Erythroblast (primary cell): ENCODE measurements at regions not wholly inside any gene's neighbourhood (a gene's known extent, or its start where the extent isn't known, plus 50 kb on each side); places are given as distances from the start of the nearest gene placed in this dataset.
"Not testable (repeated sequence)": the region's sequence is repeated elsewhere in the genome, so short reads cannot be mapped to it uniquely, and the experiment has no call there.

Experiments
- DNase-seq, 2 experiments: peaks; one replicate each; lab custom pipeline; 2025; lab: John Stamatoyannopoulos, UW
- GATA1 ChIP-seq: IDR thresholded peaks from 2 replicates; pipeline ENCODE4 v1.6.1; 2011; ENCODE audit warnings: low read depth, mild to moderate bottlenecking, control low read depth, low read length, moderate library complexity
- POLR2A ChIP-seq: IDR thresholded peaks from 2 replicates; pipeline ENCODE4 v1.6.1; 2011; ENCODE audit warnings: mild to moderate bottlenecking, low read length

DNA sequence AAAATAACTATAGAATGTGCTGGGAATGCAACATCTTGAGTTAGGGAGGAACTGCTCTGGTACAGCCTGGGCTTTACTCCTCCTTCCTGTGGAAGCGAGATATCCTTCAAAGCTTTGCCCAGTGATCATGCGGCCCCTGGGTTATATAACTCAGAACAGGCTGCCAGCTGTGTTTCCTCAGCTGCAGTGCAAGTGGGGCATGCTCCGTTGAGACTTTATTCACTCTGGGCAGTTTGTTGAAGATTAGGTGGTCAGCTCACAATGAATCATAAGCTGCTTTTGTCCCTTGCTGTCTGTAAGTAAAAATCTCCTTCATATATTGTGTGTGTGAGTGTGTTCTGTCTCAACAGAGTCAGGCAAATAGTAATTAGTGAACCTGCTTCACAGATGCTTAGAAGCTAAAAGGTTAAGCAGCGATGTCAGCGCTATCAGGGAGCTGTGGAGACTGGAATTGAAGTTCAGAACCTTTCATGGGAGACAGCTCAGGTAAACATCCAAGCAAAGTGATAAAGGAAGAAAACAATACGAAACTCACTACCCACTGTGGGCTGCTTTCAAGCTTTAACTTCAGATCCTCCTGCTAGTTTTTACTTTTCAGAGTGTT is 688.4 kb downstream of the HTR1B start:
- TF ChIP-seq POLR2A (no peak), GATA1 (no peak)
- DNase-seq = no peak

DNA sequence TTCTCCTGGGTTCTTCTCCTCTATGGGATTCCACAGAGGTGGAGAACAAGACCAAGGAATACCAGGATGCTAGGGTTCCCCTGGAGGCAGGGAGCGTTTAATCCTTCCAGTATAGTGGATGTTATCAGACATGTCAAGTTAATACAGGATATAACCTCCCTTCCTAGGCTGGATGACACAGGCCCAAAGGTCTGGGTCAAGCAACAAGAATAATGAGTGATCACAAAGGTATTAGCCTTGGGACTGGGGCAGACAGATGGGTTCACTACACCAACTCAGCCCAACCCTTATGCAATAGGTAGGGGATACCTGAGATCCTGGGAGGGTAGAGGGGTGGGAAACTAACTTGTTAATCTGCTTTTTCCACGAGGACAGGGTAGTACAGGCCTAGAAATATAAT is 690.3 kb downstream of the HTR1B start:
- DNase-seq = no peak
- no peak for TF ChIP-seq GATA1
- TF ChIP-seq POLR2A = no peak

DNA sequence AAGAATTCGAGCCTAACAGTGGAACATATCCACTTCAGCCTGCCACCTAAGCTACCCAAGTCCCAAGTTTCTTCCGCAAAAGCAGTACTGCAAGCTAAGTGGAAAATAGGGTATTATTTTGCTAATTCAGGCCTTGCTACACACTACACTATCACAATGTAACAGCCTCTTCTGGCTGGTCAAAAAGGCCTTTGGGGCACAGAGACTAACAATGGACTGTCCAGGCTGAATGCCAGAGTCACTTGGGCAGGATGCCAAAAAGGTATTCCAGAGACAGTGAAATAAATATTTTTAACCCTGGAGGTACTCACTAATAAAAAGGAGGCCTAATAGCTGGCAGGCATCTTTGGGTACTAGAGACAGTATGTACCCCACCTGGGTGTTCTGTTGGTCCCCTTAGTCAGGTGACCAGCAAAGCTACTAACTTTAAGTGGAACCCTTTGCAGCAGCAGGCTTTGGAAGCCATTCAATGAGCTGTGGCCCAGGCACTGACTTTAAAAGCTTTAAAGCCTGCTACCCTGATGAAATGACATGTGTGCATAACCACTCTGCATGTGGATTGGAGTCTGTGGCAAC is 692.1 kb downstream of the HTR1B start:
- no peak for DNase-seq
- no peak for TF ChIP-seq GATA1
- TF ChIP-seq POLR2A = no peak

DNA sequence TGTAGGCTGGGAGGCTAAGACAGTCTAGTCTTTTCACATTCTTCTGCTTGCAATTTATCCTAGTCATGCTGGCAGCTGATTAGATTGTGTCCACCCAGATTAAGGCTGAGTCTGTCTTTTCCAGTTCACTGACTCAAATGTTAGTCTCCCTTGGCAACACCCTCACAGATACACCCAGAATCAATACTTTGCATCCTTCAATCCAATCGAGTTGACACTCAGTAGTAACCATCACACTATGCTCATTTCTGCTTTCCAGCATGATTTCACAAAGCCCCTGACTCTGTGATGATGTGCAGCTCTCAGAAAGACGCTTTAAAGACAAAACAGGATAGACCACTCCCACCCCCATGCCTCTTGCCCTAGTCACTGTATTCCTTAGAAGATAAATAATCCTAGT is 693.0 kb downstream of the HTR1B start:
- TF ChIP-seq POLR2A (no peak), GATA1 (no peak)
- DNase-seq = no peak

DNA sequence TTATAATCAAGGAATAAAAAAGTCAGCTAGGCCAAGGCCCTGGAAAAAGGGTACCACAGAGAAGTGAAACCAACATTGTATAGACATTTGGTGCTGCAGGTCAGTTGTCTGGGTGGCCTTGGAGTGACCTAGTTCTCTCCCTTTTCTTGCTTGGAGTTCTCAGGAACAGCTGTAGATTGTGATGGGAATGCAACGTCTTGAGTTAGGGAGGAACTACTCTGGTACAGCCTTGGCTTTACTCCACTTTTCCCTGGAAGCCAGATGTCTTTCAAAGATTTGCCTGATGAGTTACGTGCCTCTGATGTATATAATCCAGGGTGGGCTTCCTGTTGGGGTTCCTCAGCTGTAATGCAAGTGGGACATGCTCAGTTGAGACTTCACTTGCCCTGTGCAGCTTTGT is 694.7 kb downstream of the HTR1B start:
- TF ChIP-seq GATA1 = no peak
- TF ChIP-seq POLR2A = no peak
- DNase-seq = no peak

DNA sequence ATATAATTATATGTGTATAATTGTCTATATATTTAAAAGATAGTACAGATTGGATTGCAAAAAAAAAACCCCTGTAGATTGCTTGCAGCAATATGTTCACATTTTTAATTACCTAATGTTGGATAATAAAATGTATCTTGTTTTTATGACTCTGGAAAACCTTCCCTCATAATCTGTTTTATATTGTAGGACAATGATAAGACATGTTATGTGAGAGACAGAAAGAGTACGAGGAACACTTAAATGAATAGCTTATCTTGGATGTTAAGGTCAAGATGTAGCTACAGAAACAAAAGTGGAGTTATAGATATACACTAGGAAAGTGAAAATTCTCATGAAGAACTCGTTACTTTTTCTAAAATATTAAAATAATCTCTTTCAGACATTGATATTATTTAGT is 691.6 kb upstream of the IMPG1 start:
- TF ChIP-seq GATA1 = no peak
- no peak for TF ChIP-seq POLR2A
- no peak for DNase-seq

DNA sequence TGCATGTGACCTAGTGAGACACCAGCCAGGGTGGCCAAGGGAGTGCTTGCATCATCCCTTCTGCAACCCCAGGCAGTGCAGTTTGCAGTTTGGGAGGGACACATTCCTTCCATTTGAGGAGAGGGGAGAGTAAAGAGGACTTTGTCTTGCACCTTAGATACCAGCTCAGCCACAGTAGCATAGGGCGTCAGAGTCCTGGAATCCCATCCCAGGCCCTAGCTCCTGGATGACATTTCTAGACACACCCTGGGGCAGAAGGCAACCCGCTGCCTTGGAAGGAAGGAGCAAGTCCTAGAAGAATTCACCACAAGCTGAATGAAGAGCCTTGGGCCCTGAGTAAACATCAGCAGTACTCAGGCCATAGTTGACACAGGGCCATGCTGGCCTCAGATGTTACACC is 680.4 kb upstream of the IMPG1 start:
- TF ChIP-seq POLR2A (no peak), GATA1 (no peak)
- DNase-seq = no peak

DNA sequence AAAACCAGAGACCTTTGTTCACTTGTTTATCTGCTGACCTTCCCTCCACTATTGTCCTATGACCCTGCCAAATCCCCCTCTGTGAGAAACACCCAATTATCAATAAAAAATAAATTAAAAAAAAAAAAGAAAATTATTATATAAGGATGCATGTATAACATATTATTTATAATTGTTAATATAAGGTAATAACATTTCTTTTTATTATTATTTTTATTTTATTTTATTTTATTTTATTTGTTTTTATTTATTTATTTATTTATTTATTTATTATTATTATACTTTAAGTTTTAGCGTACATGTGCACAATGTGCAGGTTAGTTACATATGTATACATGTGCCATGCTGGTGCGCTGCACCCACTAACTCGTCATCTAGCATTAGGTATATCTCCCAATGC is 672.9 kb upstream of the IMPG1 start:
- not testable (repeated sequence) for DNase-seq

DNA sequence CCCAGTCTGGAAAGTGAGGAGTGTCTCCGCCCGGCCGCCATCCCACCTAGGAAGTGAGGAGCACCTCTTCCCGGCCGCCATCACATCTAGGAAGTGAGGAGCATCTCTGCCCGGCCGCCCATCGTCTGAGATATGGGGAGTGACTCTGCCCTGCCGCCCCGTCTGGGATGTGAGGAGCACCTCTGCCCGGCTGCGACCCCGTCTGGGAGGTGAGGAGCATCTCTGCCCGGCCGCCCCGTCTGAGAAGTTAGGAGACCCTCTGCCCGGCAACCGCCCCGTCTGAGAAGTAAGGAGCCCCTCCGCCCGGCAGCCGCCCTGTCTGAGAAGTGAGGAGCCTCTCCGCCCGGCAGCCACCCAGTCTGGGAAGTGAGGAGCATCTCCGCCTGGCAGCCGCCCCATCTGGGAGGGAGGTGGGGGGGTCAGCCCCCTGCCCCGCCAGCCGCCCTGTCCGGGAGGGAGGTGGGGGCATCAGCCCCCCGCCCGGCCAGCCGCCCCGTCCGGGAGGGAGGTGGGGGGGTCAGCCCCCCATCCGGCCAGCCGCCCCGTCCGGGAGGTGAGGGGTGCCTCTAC is 671.8 kb upstream of the IMPG1 start:
- not testable (repeated sequence) for DNase-seq

DNA sequence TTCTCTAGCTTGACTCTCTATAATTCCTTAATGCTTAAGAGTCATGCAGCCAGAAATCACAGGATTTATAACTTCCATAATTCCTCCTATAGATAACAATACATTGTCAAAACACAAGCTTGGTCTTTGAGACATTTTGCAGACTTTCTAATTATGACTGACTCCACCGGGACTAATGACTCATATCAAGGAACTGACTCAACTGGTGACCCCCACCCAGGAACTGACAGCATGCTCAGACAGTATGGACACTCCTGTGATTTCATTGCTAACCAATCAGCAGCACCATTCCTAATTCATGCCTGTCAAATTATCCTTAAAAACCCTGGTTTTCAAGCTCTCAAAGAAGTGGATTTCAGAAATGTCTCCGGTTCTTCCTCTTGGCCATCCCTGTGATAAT is 670.5 kb upstream of the IMPG1 start:
- TF ChIP-seq POLR2A (no peak), GATA1 (no peak)
- no peak for DNase-seq

DNA sequence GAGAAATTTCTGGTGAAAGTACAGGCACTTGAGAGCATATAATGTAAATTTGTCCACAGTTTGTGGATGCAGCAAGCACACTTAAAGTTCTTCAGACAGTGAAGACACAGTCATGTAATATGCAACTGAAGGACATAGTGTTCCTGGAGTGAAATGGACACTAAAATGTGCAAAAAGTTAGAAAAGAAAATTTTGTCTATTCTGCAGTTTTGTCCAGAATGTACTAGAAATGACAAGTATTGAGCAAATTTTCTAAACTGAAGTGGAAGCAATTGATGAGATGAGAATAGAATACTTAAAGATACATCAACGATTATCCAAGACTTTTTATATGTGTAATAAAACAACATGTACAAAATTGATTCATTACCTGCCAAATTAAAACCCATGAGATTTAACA is 647.0 kb upstream of the IMPG1 start:
- TF ChIP-seq GATA1 (no peak), POLR2A (no peak)
- DNase-seq = no peak

DNA sequence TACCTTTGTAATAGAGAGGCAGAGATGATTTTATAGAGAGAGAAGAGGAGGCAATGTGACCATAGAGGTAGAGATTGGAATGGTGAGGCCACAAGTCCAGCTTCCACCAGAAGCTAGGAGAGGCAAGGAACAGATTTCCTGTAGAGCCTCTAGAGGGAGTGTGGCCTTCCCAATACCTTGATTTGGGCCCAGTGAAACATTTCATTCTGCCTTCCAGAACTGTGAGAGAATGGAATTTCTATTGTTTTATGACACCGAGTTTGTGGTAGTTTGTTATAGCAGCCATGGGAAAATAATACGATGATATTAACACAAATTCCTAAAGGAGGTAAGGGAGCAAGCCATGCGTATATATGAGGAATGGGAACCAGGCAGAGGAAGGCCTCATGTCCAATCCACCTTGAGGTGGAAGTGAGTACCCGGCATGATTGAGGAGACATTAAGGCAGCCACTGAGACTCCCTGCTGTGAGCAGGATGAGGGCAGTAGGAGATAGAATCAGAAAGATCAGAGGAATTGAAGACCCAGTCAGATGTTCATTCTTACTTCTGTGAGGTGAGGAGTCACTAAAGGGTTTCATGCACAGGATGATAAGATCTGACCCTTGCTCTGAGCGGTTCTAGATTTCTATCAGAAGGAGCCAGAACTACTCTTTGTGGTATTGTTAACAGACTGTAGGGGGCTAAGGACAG is 636.3 kb upstream of the IMPG1 start:
- DNase-seq = no peak
- TF ChIP-seq POLR2A (no peak), GATA1 (no peak)

DNA sequence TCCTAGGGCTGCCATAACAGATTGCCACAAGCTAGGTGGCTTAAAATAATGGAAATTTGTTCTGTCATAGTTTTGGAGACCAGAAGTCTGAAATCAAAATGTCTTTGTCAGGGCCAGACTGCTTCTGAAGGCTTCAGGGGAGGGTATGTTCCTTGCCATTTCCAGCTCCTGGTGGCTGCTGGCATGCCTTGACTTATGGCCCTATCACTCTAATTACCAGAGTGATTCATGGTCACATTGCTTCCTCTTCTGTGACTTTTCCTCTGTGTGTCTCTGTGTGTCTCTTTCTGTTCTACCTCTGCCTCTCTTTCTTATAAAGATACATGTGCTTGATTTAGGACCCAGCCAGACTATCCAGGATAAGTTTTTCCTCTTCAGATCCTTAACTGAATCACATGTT is 635.2 kb upstream of the IMPG1 start:
- no peak for TF ChIP-seq POLR2A

DNA sequence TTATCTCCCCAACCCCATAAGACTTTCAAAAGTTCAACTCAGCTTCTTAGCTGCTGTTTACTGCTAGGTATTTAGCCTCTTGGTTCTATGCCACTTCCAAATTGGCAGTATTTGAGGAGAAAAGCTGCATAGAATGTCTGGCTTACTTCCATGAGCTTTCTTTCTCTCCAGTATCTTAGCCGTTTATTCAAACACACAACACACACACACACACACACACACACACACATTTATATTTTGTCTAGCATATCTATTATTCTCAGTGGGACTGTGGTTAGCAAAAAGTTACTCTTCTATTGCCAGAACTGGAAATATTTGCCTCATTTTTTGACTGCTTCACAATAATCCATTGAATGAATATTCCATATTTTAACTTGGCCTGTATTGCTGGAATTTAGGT is 634.2 kb upstream of the IMPG1 start:
- no peak for DNase-seq
- no peak for TF ChIP-seq POLR2A

More for the DNA sequence above, 635.2 kb upstream of the IMPG1 start:
- DNase-seq = no peak

DNA sequence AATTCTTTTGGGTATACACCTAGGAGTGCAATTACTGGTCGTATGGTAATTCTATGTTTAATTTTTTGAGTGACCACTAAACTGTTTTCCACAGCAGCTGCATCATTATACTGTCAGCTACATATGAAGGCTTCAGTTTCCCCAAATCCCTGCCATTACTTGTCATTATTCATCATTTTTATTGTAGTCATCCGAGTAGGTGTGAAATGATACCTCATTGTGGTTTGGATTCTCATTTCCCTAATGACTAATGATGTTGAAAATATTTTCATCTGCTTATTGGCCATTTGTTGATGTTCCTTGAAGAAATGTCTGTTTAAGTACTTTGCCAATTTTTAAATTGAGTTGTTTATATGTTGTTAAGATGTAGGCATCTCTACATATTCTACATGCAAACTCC is 633.6 kb upstream of the IMPG1 start:
- TF ChIP-seq POLR2A (no peak), GATA1 (no peak)
- DNase-seq = no peak
